ENCODE measurements at regions not wholly inside any gene's neighbourhood (a gene's known extent, or its start where the extent isn't known, plus 50 kb on each side); places are given as distances from the start of the nearest gene placed in this dataset.
"Not testable (repeated sequence)": the region's sequence is repeated elsewhere in the genome, so short reads cannot be mapped to it uniquely, and the experiment has no call there.

DNA sequence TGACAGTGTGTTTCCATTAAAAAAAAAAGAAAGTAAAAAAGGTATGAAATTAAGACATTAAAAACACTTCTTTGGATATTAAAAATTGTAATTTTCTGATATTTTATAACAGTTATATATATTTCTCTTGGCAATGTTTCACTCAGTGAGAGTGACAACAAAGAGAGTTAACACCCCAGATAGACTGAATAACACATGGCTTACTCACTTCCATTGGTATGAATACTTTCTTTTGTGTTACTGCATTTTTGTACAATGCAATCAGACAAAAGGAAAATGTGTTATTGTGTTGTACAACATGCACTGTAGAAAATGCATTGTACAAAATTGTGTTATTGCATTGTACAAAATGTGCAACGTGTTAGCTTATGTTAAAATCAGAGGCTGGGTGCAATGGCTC is 676.6 kb upstream of the AMELY start:
- H3K36me3 ChIP-seq (ENCODE audit: control insufficient read depth, insufficient read depth, low read length); CTCF ChIA-PET; H3K4me3 ChIP-seq (ENCODE audit: low read depth, low read length); H3K27me3 ChIP-seq (ENCODE audit: control insufficient read depth, insufficient read depth, low read length); DNase-seq (ENCODE audit: low read depth); POLR2A ChIA-PET: not testable (repeated sequence)

DNA sequence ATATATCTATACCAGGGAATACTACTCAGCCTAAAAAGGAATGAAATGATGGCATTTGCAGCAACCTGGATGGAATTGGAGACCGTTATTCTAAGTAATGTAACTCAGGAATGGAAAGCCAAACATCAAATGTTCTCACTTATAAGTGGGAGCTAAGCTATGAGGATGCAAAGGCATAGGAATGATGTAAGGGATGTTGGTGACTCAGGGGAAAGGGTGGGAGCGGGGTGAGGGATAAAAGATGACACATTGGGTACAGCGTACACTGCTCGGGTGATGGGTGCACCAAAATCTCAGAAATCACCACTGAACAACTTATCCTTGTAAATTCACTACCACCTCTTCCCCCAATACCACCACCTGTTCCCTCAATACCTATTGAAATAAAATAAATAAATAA is 651.0 kb upstream of the AMELY start:
- TF ChIP-seq, protein P1, sequence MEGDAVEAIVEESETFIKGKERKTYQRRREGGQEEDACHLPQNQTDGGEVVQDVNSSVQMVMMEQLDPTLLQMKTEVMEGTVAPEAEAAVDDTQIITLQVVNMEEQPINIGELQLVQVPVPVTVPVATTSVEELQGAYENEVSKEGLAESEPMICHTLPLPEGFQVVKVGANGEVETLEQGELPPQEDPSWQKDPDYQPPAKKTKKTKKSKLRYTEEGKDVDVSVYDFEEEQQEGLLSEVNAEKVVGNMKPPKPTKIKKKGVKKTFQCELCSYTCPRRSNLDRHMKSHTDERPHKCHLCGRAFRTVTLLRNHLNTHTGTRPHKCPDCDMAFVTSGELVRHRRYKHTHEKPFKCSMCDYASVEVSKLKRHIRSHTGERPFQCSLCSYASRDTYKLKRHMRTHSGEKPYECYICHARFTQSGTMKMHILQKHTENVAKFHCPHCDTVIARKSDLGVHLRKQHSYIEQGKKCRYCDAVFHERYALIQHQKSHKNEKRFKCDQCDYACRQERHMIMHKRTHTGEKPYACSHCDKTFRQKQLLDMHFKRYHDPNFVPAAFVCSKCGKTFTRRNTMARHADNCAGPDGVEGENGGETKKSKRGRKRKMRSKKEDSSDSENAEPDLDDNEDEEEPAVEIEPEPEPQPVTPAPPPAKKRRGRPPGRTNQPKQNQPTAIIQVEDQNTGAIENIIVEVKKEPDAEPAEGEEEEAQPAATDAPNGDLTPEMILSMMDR (IDR thresholded peaks at IDR 0.05; ENCODE audit: insufficient read depth, low read depth, low read length), result no peak
- POLR2A ChIA-PET, result no interaction called here
- CTCF ChIA-PET, result no interaction called here
- H3K4me3 ChIP-seq (ENCODE audit: low read depth, low read length), result no peak overlapping the region
- no peaks in the 10 kb centered on the region for H3K36me3 ChIP-seq (ENCODE audit: control insufficient read depth, insufficient read depth, low read length)
- H3K27me3 ChIP-seq (ENCODE audit: control insufficient read depth, insufficient read depth, low read length), result no peaks in the 10 kb centered on the region
- no peak for DNase-seq (ENCODE audit: low read depth)

DNA sequence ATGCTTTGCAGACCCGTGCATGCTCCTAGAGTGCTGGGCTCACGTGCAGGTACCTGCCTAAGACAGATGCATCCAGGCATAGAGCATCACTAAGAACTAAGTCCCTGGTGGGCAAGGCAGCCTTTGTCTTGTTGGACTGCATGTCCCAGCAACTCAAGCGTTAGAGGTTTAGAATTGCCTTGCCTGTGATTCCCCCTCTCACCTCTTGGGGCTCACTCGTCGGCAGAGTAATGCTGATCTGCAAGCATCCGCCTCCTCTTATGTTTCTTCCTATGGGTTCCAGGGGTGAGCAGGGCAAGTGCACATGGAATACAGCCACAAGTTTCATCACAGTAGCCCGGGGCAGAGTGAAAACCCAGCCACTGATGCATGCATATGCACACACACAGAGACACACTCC is 646.1 kb upstream of the AMELY start:
- ChIA-PET CTCF (no interaction called here), POLR2A (no interaction called here)
- TF ChIP-seq, protein P1 (IDR thresholded peaks at IDR 0.05; ENCODE audit: insufficient read depth, low read depth, low read length), result peak; percentile 40
- Histone ChIP-seq H3K36me3 (ENCODE audit: control insufficient read depth, insufficient read depth, low read length) (no peaks in the 10 kb centered on the region), H3K27me3 (ENCODE audit: control insufficient read depth, insufficient read depth, low read length) (no peaks in the 10 kb centered on the region), H3K4me3 (ENCODE audit: low read depth, low read length) (no peak overlapping the region)
- no peak for DNase-seq (ENCODE audit: low read depth)

DNA sequence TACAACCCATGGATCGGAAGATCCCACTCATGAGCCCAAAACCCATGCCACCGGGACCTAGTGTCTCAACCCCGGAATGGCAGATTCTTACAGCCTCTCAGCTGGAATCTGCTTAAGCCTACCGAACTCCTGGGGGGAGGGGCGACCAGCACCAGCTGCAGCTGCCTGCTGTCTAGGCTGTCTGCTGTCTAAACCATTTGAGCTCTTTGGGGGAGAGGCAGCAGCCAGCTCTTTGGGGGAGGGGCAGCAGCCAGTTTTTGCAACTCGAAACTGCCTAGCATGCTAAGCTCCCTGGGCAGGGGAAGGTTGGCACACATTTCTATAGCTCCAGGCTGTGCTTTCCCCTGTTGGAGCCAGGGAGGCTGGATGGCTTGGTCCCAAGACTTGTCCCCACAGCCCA is 643.5 kb upstream of the AMELY start:
- Histone ChIP-seq H3K36me3 (ENCODE audit: control insufficient read depth, insufficient read depth, low read length) (no peaks in the 10 kb centered on the region), H3K4me3 (ENCODE audit: low read depth, low read length) (no peak overlapping the region), H3K27me3 (ENCODE audit: control insufficient read depth, insufficient read depth, low read length) (no peaks in the 10 kb centered on the region)
- no peak for DNase-seq (ENCODE audit: low read depth)
- POLR2A ChIA-PET, result no interaction called here
- TF ChIP-seq, protein P1 (IDR thresholded peaks at IDR 0.05; ENCODE audit: insufficient read depth, low read depth, low read length), result no peak
- CTCF ChIA-PET, result no interaction called here

DNA sequence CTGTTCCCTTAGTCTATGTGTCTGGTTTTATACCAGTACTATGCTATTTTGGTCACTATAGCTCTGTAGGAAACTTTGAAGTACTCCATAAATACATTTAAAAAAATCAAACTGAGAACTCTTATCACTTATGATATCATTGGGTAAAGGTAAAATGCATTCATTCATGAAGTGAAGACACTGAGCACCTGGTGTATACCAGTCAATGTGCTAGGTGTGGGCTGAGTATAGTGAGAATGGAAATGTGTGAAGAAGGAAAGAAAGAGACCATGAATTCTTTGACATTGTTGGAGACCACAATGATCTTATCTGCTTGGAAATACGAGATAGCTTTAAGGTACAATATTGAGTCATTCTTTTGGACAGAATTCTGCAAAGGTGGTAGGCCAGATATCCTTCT is 633.5 kb upstream of the AMELY start:
- no peaks in the 10 kb centered on the region for H3K36me3 ChIP-seq (ENCODE audit: control insufficient read depth, insufficient read depth, low read length)
- H3K27me3 ChIP-seq (ENCODE audit: control insufficient read depth, insufficient read depth, low read length), result no peaks in the 10 kb centered on the region
- H3K4me3 ChIP-seq (ENCODE audit: low read depth, low read length), result no peak overlapping the region
- no peak for DNase-seq (ENCODE audit: low read depth)
- TF ChIP-seq, protein P1 (IDR thresholded peaks at IDR 0.05; ENCODE audit: insufficient read depth, low read depth, low read length), result no peak
- POLR2A ChIA-PET, result no interaction called here
- CTCF ChIA-PET, result no interaction called here

DNA sequence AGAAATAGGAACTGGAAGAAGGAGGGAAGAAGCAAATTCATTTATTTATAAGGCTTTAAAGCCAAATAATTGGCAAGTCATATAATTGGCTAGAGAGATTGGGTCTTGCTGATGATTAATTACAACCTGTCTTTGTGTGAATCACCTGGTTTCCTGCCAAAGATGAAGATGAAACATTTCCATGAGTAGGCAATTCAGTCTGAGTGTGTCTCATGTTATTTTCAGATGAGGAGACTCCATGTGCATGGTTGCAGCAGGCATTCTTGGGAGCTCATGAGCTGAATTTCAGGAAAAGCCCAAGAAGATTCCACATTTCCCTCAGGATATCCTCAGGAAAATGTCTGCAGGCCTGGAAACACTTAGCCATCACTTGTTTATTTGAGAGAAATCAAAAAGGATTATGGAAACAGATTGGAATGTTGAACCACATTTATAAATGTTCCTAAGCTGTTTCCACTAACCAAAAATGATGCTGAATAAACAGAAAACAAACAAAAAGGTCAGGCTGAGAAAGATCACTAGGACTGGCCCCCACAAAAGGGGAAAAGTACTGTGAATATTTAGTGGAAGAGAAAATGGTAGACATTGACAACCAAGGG is 632.7 kb upstream of the AMELY start:
- H3K36me3 ChIP-seq (ENCODE audit: control insufficient read depth, insufficient read depth, low read length), result no peaks in the 10 kb centered on the region
- CTCF ChIA-PET, result no interaction called here
- POLR2A ChIA-PET, result no interaction called here
- peak; percentile 18 for DNase-seq (ENCODE audit: low read depth)
- TF ChIP-seq, protein P1 (IDR thresholded peaks at IDR 0.05; ENCODE audit: insufficient read depth, low read depth, low read length), result no peak
- no peaks in the 10 kb centered on the region for H3K27me3 ChIP-seq (ENCODE audit: control insufficient read depth, insufficient read depth, low read length)
- no peak overlapping the region for H3K4me3 ChIP-seq (ENCODE audit: low read depth, low read length)

Measured in BJ (cell line).